Vagina (tissue), 2 donors: ENCODE measurements at regions not wholly inside any gene's neighbourhood (a gene's known extent, or its start where the extent isn't known, plus 50 kb on each side); places are given as distances from the start of the nearest gene placed in this dataset.

ENCODE experiments used
- DNase-seq, 2 donors: peaks; one replicate each; pipeline ENCODE4 v3.0.0-alpha.2; 2017; ENCODE audit errors: extremely low spot score in 2 of 2
- H3K27ac ChIP-seq: fragments of 200-600 bp; sonication (generic); one replicate; pipeline ENCODE4 v1.5.1; 2019
- H3K27me3 ChIP-seq: fragments of 200-600 bp; sonication (generic); one replicate; pipeline ENCODE4 v1.5.1; 2019
- H3K36me3 ChIP-seq, 2 donors: fragments of 200-600 bp; sonication (generic); one replicate each; pipeline ENCODE4 v1.5.1; 2017 to 2019
- H3K4me1 ChIP-seq: fragments of 200-600 bp; sonication (generic); one replicate; pipeline ENCODE4 v1.5.1; 2019
- H3K4me3 ChIP-seq, 2 donors: fragments of 200-600 bp; sonication (generic); 1 replicate in 1 of 2; 2 replicates in 1 of 2; pipeline ENCODE4 v1.5.1; 2016 to 2019
- H3K9me3 ChIP-seq: fragments of 200-600 bp; sonication (generic); one replicate; pipeline ENCODE4 v1.5.1; 2019
- CTCF ChIP-seq, 3 experiments: fragments of 450-650 bp in 2 of 3; fragments of 200-600 bp in 1 of 3; sonication (generic) in 1 of 3; IDR thresholded peaks; one replicate each; pipeline ENCODE4 v1.5.1; 2017 to 2019; ENCODE audit warnings: antibody characterized with exemption in 3 of 3, mild to moderate bottlenecking in 2 of 3, moderate library complexity in 2 of 3
- POLR2A ChIP-seq, 2 donors: fragments of 450-650 bp; IDR thresholded peaks; one replicate each; pipeline ENCODE4 v1.6.1; 2017; ENCODE audit warnings: antibody characterized with exemption in 2 of 2, mild to moderate bottlenecking in 2 of 2, moderate library complexity in 2 of 2
- POLR2AphosphoS5 ChIP-seq, 2 donors: sonication (generic); formaldehyde crosslinking; IDR thresholded peaks; one replicate each; pipeline ENCODE4 v1.9.0; 2017; ENCODE audit warnings: antibody characterized with exemption in 2 of 2, mild to moderate bottlenecking in 2 of 2, low read depth in 1 of 2; ENCODE audit not compliant: insufficient read depth in 1 of 2
- intact Hi-C: fragments of 100-400 bp; cut with DNase I; formaldehyde crosslinking; loops from one replicate; pipeline ENCODE4 v1.15.1; 2023

GRCh38 chr3:86228101-86228500, 762.8 kb downstream of the VGLL3 start:
- Histone ChIP-seq H3K4me3 (no peak overlapping the region), H3K27ac (no peak overlapping the region), H3K27me3 (no peaks in the 10 kb centered on the region), H3K36me3 (no peaks in the 10 kb centered on the region), H3K9me3 (no peaks in the 10 kb centered on the region), H3K4me1 (no peaks in the 10 kb centered on the region)
- no peak for TF ChIP-seq POLR2A (IDR thresholded peaks at IDR 0.05)
- no peak for TF ChIP-seq POLR2AphosphoS5 (IDR thresholded peaks at IDR 0.05; ENCODE audit: insufficient read depth in 1 of 2, low read depth in 1 of 2)
- TF ChIP-seq CTCF (IDR thresholded peaks at IDR 0.05): no peak
- intact Hi-C loops: no loop called here
- no peak for DNase-seq

- TF ChIP-seq CTCF (IDR thresholded peaks at IDR 0.05): no peak
- TF ChIP-seq POLR2A (IDR thresholded peaks at IDR 0.05): no peak
- no peak for TF ChIP-seq POLR2AphosphoS5 (IDR thresholded peaks at IDR 0.05; ENCODE audit: insufficient read depth in 1 of 2, low read depth in 1 of 2)
- no peaks in the 10 kb centered on the region for H3K27me3 ChIP-seq
- H3K9me3 ChIP-seq: no peaks in the 10 kb centered on the region
- no peak overlapping the region for H3K4me3 ChIP-seq
- H3K27ac ChIP-seq: no peak overlapping the region
- intact Hi-C loops: no loop called here
- no peaks in the 10 kb centered on the region for H3K4me1 ChIP-seq
- H3K36me3 ChIP-seq: no peaks in the 10 kb centered on the region
- no peak for DNase-seq
Measured at GRCh38 chr3:86225461-86225860, 765.5 kb downstream of the VGLL3 start.

GRCh38 chr3:86221601-86222000, 769.3 kb downstream of the VGLL3 start:
- intact Hi-C loops: no loop called here
- H3K27me3 ChIP-seq: no peaks in the 10 kb centered on the region
- H3K4me1 ChIP-seq: no peaks in the 10 kb centered on the region
- no peaks in the 10 kb centered on the region for H3K9me3 ChIP-seq
- TF ChIP-seq POLR2A (IDR thresholded peaks at IDR 0.05) (no peak), POLR2AphosphoS5 (IDR thresholded peaks at IDR 0.05; ENCODE audit: insufficient read depth in 1 of 2, low read depth in 1 of 2) (no peak), CTCF (IDR thresholded peaks at IDR 0.05) (no peak)
- H3K4me3 ChIP-seq: no peak overlapping the region
- no peaks in the 10 kb centered on the region for H3K36me3 ChIP-seq
- H3K27ac ChIP-seq: no peak overlapping the region
- DNase-seq: no peak

DNA sequence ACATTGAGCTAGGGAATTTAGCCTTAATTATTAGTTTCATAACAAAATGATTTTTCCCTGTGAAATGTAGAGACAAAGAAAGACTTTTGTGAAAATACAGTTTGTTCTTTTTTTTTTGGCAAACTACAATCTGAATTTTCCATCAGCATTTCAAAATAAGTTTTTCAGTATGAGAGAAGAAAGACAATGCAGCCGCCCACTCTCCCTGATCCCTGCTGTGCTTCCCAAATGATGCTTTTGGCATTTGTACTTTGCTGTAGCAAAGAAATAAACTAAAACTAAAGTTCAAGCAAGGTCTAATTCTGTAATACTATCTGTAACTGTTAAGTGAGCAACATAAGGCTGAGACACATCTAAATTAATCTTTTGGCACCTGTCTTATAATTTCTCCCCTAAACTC, 782.2 kb downstream of the VGLL3 start:
- H3K4me1 ChIP-seq: no peaks in the 10 kb centered on the region
- H3K9me3 ChIP-seq: no peaks in the 10 kb centered on the region
- no peak for DNase-seq
- TF ChIP-seq POLR2A (IDR thresholded peaks at IDR 0.05) (no peak), CTCF (IDR thresholded peaks at IDR 0.05) (no peak), POLR2AphosphoS5 (IDR thresholded peaks at IDR 0.05; ENCODE audit: insufficient read depth in 1 of 2, low read depth in 1 of 2) (no peak)
- no peaks in the 10 kb centered on the region for H3K27me3 ChIP-seq
- no peaks in the 10 kb centered on the region for H3K36me3 ChIP-seq
- intact Hi-C loops: no loop called here
- H3K4me3 ChIP-seq: no peak overlapping the region
- no peak overlapping the region for H3K27ac ChIP-seq

- intact Hi-C loops: no loop called here
- Histone ChIP-seq H3K4me3 (no peak overlapping the region), H3K9me3 (no peaks in the 10 kb centered on the region), H3K4me1 (no peaks in the 10 kb centered on the region), H3K27ac (no peak overlapping the region), H3K36me3 (no peaks in the 10 kb centered on the region), H3K27me3 (no peaks in the 10 kb centered on the region)
- TF ChIP-seq POLR2AphosphoS5 (IDR thresholded peaks at IDR 0.05; ENCODE audit: insufficient read depth in 1 of 2, low read depth in 1 of 2) (no peak), CTCF (IDR thresholded peaks at IDR 0.05) (no peak), POLR2A (IDR thresholded peaks at IDR 0.05) (no peak)
- DNase-seq: no peak
Measured at GRCh38 chr3:86182606-86183005, 808.3 kb downstream of the VGLL3 start.
